D721Med (cell line): ENCODE measurements at regions not wholly inside any gene's neighbourhood (a gene's known extent, or its start where the extent isn't known, plus 50 kb on each side); places are given as distances from the start of the nearest gene placed in this dataset.

Source experiments
- DNase-seq: peaks from one replicate; pipeline ENCODE4 v3.0.0; 2011; ENCODE audit warnings: low spot score; ENCODE audit not compliant: insufficient read length
- FAIRE-seq: peaks from 2 replicates; lab custom pipeline; 2011; peaks lifted over from hg19 to GRCh38; lab: Jason Lieb, UNC
- TF ChIP-seq, protein P1 (sequence below): IDR thresholded peaks from 2 replicates; pipeline ENCODE4 v1.5.1; 2012; ENCODE audit warnings: mild to moderate bottlenecking, control low read depth; ENCODE audit not compliant: insufficient read depth; ENCODE audit errors: missing control alignments

DNA sequence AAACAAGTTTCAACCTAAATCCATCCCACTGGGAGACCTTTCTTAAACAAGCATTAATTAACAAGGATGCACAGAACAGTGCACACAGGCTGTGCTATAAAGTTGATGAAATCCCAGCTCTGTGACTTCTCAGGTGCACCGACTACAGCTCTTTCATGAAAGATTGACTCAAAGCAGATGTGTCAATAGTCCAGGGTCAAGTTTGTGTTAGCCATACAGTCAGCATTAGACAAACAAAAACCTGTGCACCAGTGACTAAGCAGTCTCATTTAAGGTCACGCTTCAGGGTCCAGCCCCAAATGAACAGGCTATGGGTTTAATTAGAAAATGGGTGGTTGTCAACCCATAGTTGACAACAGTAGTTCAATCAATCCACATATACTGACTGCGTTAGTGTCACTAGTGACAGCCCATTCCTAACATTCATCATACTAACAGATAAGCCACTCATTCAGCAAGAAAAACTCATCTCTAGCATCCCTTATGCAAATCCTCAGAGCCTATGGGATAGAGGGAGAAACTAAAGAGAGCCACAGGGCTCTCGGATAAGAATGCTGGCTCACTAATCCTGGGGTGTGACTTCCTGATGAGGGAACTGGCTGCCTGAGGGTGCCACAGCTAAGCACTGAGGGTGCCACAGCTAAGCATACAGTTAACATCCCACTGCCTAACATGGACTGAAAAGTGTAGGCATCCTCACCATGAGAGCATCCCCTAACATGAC is 84.1 kb downstream of the WNT5A start:
- FAIRE-seq: no peak
- no peak for DNase-seq
- TF ChIP-seq, protein P1, sequence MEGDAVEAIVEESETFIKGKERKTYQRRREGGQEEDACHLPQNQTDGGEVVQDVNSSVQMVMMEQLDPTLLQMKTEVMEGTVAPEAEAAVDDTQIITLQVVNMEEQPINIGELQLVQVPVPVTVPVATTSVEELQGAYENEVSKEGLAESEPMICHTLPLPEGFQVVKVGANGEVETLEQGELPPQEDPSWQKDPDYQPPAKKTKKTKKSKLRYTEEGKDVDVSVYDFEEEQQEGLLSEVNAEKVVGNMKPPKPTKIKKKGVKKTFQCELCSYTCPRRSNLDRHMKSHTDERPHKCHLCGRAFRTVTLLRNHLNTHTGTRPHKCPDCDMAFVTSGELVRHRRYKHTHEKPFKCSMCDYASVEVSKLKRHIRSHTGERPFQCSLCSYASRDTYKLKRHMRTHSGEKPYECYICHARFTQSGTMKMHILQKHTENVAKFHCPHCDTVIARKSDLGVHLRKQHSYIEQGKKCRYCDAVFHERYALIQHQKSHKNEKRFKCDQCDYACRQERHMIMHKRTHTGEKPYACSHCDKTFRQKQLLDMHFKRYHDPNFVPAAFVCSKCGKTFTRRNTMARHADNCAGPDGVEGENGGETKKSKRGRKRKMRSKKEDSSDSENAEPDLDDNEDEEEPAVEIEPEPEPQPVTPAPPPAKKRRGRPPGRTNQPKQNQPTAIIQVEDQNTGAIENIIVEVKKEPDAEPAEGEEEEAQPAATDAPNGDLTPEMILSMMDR: no peak

DNA sequence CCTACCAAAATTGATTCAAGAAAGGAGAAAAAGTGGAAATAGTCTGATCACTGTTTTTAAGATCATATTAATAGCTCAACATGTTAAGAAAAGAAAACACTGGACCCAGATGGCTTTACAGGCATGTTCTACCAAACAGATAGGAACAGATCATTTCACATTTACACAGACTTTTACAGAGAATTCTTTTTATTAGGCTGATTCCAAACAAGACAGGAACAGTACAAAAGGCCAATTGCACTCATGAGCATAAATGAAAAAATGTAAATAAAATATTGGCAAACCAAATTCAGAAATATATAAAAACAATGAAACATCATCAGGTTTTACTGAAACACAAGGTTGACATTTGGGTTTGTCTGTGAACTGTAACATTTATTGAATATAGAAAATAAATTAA is 106.5 kb downstream of the WNT5A start:
- DNase-seq (no peak), FAIRE-seq (no peak)
- TF ChIP-seq, protein P1: no peak

- DNase-seq (no peak), FAIRE-seq (no peak)
- TF ChIP-seq, protein P1: no peak
These were observed 110.3 kb downstream of the WNT5A start for GRCh38 chr3:55376753-55377347.

- DNase-seq (no peak), FAIRE-seq (no peak)
- TF ChIP-seq, protein P1: no peak
These were observed 113.7 kb downstream of the WNT5A start for GRCh38 chr3:55373423-55373822.

GRCh38 chr3:55370272-55370671 is 116.8 kb downstream of the WNT5A start:
- no peak for FAIRE-seq
- TF ChIP-seq, protein P1: no peak

GRCh38 chr3:55369141-55369847 is 117.8 kb downstream of the WNT5A start:
- FAIRE-seq (no peak), DNase-seq (no peak)
- TF ChIP-seq, protein P1: no peak

More at GRCh38 chr3:55370272-55370671, 116.8 kb downstream of the WNT5A start:
- DNase-seq: no peak
